Mesenchymal stem cell (in vitro differentiated cells and primary cell): ENCODE measurements at regions not wholly inside any gene's neighbourhood (a gene's known extent, or its start where the extent isn't known, plus 50 kb on each side); places are given as distances from the start of the nearest gene placed in this dataset.

ENCODE experiments used
- DNase-seq: peaks from one replicate; pipeline ENCODE4 v3.0.0-alpha.2; 2013
- H2AFZ ChIP-seq: one replicate; pipeline ENCODE4 v1.6.1; 2013; ENCODE audit warnings: low read depth, mild to moderate bottlenecking, control low read depth, inconsistent platforms, low read length, moderate library complexity
- H2AK5ac ChIP-seq: 2 replicates; pipeline ENCODE4 v1.6.1; 2013; ENCODE audit warnings: low read length, moderate library complexity, mild to moderate bottlenecking, inconsistent platforms; ENCODE audit not compliant: severe bottlenecking
- H2BK120ac ChIP-seq: one replicate; pipeline ENCODE4 v1.6.1; 2013; ENCODE audit warnings: low read depth, mild to moderate bottlenecking, inconsistent platforms, low read length, moderate library complexity
- H2BK12ac ChIP-seq, 2 experiments: one replicate each; pipeline ENCODE4 v1.6.1; 2013; ENCODE audit warnings: inconsistent platforms in 2 of 2, low read length in 2 of 2, mild to moderate bottlenecking in 2 of 2, moderate library complexity in 2 of 2, control low read depth in 1 of 2
- H2BK15ac ChIP-seq: one replicate; pipeline ENCODE4 v1.6.1; 2013; ENCODE audit warnings: mild to moderate bottlenecking, low read depth, inconsistent platforms; ENCODE audit not compliant: poor library complexity, severe bottlenecking
- H2BK5ac ChIP-seq: 2 replicates; pipeline ENCODE4 v1.6.1; 2013; ENCODE audit warnings: low read depth, mild to moderate bottlenecking, low read length, control low read depth, inconsistent platforms; ENCODE audit not compliant: poor library complexity, severe bottlenecking
- H3K14ac ChIP-seq, 2 experiments: one replicate each; pipeline ENCODE4 v1.6.1; 2013; ENCODE audit warnings: inconsistent platforms in 2 of 2, low read length in 2 of 2, control low read depth in 1 of 2, mild to moderate bottlenecking in 1 of 2, moderate library complexity in 1 of 2
- H3K18ac ChIP-seq, 2 experiments: one replicate each; pipeline ENCODE4 v1.6.1; 2013; ENCODE audit warnings: inconsistent platforms in 2 of 2, low read length in 2 of 2, control low read depth in 1 of 2, low read depth in 1 of 2, mild to moderate bottlenecking in 1 of 2
- H3K23ac ChIP-seq, 2 experiments: one replicate each; pipeline ENCODE4 v1.6.1; 2013; ENCODE audit warnings: inconsistent platforms in 2 of 2, low read length in 2 of 2, mild to moderate bottlenecking in 2 of 2, moderate library complexity in 2 of 2, control low read depth in 1 of 2
- H3K27ac ChIP-seq: 2 replicates; pipeline ENCODE4 v1.5.1; 2013; ENCODE audit warnings: mild to moderate bottlenecking, moderate library complexity, low read length, control low read depth, inconsistent platforms; ENCODE audit not compliant: poor library complexity, severe bottlenecking
- H3K27me3 ChIP-seq, 2 experiments: 2 replicates each; pipeline versions ENCODE4 v1.6.1 to v1.7.0; 2013; ENCODE audit warnings: low read length in 2 of 2, mild to moderate bottlenecking in 2 of 2, moderate library complexity in 2 of 2, control low read depth in 1 of 2, inconsistent platforms in 1 of 2; ENCODE audit not compliant: control insufficient read depth in 1 of 2, insufficient read depth in 1 of 2
- H3K36me3 ChIP-seq, 2 experiments: 2 replicates each; pipeline versions ENCODE4 v1.6.1 to v1.7.0; 2013; ENCODE audit warnings: low read length in 2 of 2, control low read depth in 1 of 2, inconsistent platforms in 1 of 2, low read depth in 1 of 2, mild to moderate bottlenecking in 1 of 2; ENCODE audit not compliant: insufficient read depth in 2 of 2, control insufficient read depth in 1 of 2
- H3K4ac ChIP-seq, 2 experiments: one replicate each; pipeline ENCODE4 v1.6.1; 2013; ENCODE audit warnings: inconsistent platforms in 2 of 2, low read length in 2 of 2, mild to moderate bottlenecking in 2 of 2, moderate library complexity in 2 of 2, control low read depth in 1 of 2, low read depth in 1 of 2
- H3K4me1 ChIP-seq: 2 replicates; pipeline ENCODE4 v1.6.1; 2013; ENCODE audit warnings: low read depth, low read length, control low read depth; ENCODE audit not compliant: control insufficient read depth, insufficient read depth
- H3K4me2 ChIP-seq: 2 replicates; pipeline ENCODE4 v1.6.1; 2013; ENCODE audit warnings: low read length, mild to moderate bottlenecking, inconsistent platforms; ENCODE audit not compliant: poor library complexity, severe bottlenecking
- H3K4me3 ChIP-seq, 2 experiments: 2 replicates each; pipeline versions ENCODE4 v1.5.1 to v1.7.0; 2013; ENCODE audit warnings: low read length in 2 of 2, mild to moderate bottlenecking in 2 of 2, control low read depth in 1 of 2, low read depth in 1 of 2; ENCODE audit not compliant: insufficient read depth in 1 of 2
- H3K79me1 ChIP-seq: replicated peaks from 2 replicates; pipeline ENCODE4 v1.6.1; 2013; ENCODE audit warnings: mild to moderate bottlenecking, control low read depth, low read length, inconsistent platforms; ENCODE audit not compliant: poor library complexity, severe bottlenecking
- H3K9ac ChIP-seq: 2 replicates; pipeline ENCODE4 v1.7.0; 2013; ENCODE audit warnings: mild to moderate bottlenecking, low read length, moderate library complexity
- H3K9me3 ChIP-seq: 2 replicates; pipeline ENCODE4 v1.7.0; 2013; ENCODE audit warnings: mild to moderate bottlenecking, low read length; ENCODE audit not compliant: control insufficient read depth
- H4K8ac ChIP-seq: one replicate; pipeline ENCODE4 v1.6.1; 2013; ENCODE audit warnings: inconsistent platforms, mild to moderate bottlenecking, low read length, moderate library complexity
- H4K91ac ChIP-seq: one replicate; pipeline ENCODE4 v1.6.1; 2013; ENCODE audit warnings: mild to moderate bottlenecking, low read length, inconsistent platforms
- WGBS: methylation state at CpG from one replicate; pipeline ENCODE4 v1.1.7; 2013; ENCODE audit warnings: mixed read lengths; 5-methylcytosine and 5-hydroxymethylcytosine counted together

DNA sequence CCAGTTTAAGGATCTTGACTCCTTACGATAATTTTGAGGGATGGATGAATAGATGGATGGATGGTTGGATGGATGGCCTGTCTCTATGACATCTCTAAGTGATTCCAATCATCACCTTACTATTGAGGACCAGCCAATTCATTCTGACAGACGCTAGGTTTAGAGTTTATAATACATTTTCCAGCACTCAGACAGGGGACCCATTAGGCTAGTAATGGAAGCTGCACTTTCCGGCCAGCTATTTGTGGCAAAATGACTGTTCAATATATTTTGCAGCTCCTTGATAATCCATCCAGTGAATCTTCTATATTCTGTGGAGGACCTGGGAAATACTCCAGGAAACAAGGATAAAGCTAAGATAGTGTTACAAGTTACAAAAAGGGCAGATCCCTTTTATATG lies 262.9 kb downstream of the TDRD15 start:
- 67% methylated on average over 2 of the region's 3 CpGs for WGBS

DNA sequence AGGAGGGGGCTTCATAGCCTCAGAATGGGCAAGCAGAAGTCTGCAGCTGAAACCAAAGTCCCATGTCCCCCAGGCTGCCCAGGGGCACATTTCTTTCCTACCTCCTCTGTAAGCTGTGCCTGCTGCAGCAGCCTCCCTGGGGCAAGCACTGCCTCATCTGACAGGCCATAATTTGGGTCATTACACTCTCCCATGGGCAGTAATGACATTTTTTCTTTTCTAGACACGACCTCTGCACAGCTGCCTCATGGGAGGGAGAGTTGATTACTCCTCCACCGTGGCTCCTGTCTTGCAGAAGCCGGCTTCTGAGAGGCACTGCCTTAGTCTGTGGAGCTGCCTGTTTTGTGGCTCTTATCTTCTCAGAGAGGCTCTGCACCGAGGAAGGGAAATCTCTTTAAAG lies 268.9 kb downstream of the TDRD15 start:
- no peaks in the 10 kb centered on the region for H3K27me3 ChIP-seq
- H3K9me3 ChIP-seq: no peaks in the 10 kb centered on the region
- H3K4me3 ChIP-seq: no peak overlapping the region
- WGBS: 4% methylated on average over 4 of the region's 4 CpGs
- H3K23ac ChIP-seq: no peak overlapping the region
- H2AFZ ChIP-seq: no peak overlapping the region
- no peaks in the 10 kb centered on the region for H3K4me1 ChIP-seq
- H3K18ac ChIP-seq: no peak overlapping the region
- no peak overlapping the region for H2BK120ac ChIP-seq
- no peaks in the 10 kb centered on the region for H3K36me3 ChIP-seq
- H2BK15ac ChIP-seq: no peak overlapping the region
- H3K4me2 ChIP-seq: no peak overlapping the region
- H2AK5ac ChIP-seq: no peak overlapping the region
- H4K91ac ChIP-seq: no peak overlapping the region
- H3K4ac ChIP-seq: no peak overlapping the region
- no peak overlapping the region for H3K14ac ChIP-seq
- DNase-seq: no peak
- H2BK12ac ChIP-seq: peak overlapping the region in 1 of 2 experiments; percentile 86
- H3K9ac ChIP-seq: no peak overlapping the region
- H3K27ac ChIP-seq: no peak overlapping the region
- H3K79me1 ChIP-seq: no peaks in the 10 kb centered on the region
- no peak overlapping the region for H2BK5ac ChIP-seq
- H4K8ac ChIP-seq: no peak overlapping the region

More for the DNA sequence above, 262.9 kb downstream of the TDRD15 start:
- no peak overlapping the region for H3K4me3 ChIP-seq
- H3K4me1 ChIP-seq: no peaks in the 10 kb centered on the region
- DNase-seq: no peak
- H3K27me3 ChIP-seq: no peaks in the 10 kb centered on the region
- no peak overlapping the region for H4K8ac ChIP-seq
- H3K27ac ChIP-seq: no peak overlapping the region
- no peak overlapping the region for H2BK15ac ChIP-seq
- no peaks in the 10 kb centered on the region for H3K79me1 ChIP-seq
- no peak overlapping the region for H3K23ac ChIP-seq
- no peak overlapping the region for H3K18ac ChIP-seq
- no peak overlapping the region for H2BK120ac ChIP-seq
- H3K9me3 ChIP-seq: no peaks in the 10 kb centered on the region
- H3K9ac ChIP-seq: no peak overlapping the region
- no peak overlapping the region for H3K4me2 ChIP-seq
- no peak overlapping the region for H2AK5ac ChIP-seq
- no peaks in the 10 kb centered on the region for H3K36me3 ChIP-seq
- no peak overlapping the region for H3K14ac ChIP-seq
- H3K4ac ChIP-seq: no peak overlapping the region
- H2BK5ac ChIP-seq: no peak overlapping the region
- H2AFZ ChIP-seq: no peak overlapping the region
- H4K91ac ChIP-seq: no peak overlapping the region
- no peak overlapping the region for H2BK12ac ChIP-seq

DNA sequence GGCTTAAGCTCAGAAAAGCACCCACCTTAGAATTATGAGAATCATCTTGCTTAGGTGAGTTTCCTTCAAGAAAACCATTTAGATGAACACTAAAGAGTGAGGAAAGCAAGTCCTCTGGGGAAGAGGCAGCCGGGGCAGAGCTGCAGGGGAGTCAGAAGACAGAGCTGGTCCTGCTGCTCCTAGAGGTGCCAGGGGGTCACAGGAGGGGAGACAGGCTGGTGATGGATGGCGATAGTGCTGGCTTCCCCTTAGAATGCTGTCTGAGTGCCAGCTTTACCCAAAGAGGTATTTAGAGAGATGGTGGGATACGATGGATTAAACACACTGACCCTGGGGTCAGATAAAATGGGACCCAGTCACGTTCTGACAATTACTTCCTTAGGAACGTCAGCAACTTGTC lies 269.4 kb downstream of the TDRD15 start:
- Histone ChIP-seq H2AK5ac (no peak overlapping the region), H2AFZ (no peak overlapping the region), H2BK5ac (no peak overlapping the region), H2BK15ac (no peak overlapping the region), H3K9ac (no peak overlapping the region), H2BK120ac (no peak overlapping the region), H3K18ac (peak overlapping the region in 1 of 2 experiments; percentile 18), H3K79me1 (no peaks in the 10 kb centered on the region), H3K14ac (no peak overlapping the region), H4K8ac (no peak overlapping the region), H2BK12ac (peak overlapping the region in 1 of 2 experiments; percentile 37), H3K27ac (no peak overlapping the region), H3K9me3 (no peaks in the 10 kb centered on the region), H3K27me3 (no peaks in the 10 kb centered on the region), H3K4me3 (no peak overlapping the region), H3K36me3 (no peaks in the 10 kb centered on the region), H4K91ac (no peak overlapping the region), H3K4ac (no peak overlapping the region), H3K4me1 (no peaks in the 10 kb centered on the region), H3K4me2 (no peak overlapping the region), H3K23ac (no peak overlapping the region)
- peak; percentile 26 for DNase-seq
- WGBS: 9% methylated on average over 5 of the region's 5 CpGs

DNA sequence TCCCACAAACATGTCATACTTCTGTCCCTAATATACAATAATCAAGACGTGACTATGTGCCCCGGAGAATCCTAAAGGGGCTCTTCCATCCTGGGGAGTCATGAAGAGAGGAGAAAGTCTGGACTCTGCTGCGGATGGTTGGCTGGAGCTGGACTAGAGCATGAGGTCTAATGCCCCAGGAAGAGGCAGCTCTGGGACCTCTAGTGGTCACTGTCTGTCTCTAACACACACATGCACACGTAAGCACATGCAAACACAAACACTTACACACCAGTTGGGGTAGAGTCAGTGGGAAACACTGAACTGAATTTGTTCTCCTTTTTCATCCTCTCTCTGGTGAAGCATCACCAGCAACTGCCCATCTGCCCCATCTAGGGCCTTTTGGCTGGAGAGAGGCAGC lies 271.6 kb downstream of the TDRD15 start:
- H3K14ac ChIP-seq: no peak overlapping the region
- no peak overlapping the region for H2BK15ac ChIP-seq
- H3K23ac ChIP-seq: no peak overlapping the region
- H3K9me3 ChIP-seq: no peaks in the 10 kb centered on the region
- H3K4me2 ChIP-seq: no peak overlapping the region
- H3K27ac ChIP-seq: no peak overlapping the region
- DNase-seq: no peak
- peak overlapping the region in 1 of 2 experiments; percentile 50 for H3K18ac ChIP-seq
- H3K79me1 ChIP-seq: no peaks in the 10 kb centered on the region
- 100% methylated on average over 3 of the region's 4 CpGs for WGBS
- no peak overlapping the region for H4K8ac ChIP-seq
- H4K91ac ChIP-seq: no peak overlapping the region
- H3K36me3 ChIP-seq: no peaks in the 10 kb centered on the region
- H2AK5ac ChIP-seq: no peak overlapping the region
- no peak overlapping the region for H2AFZ ChIP-seq
- no peak overlapping the region for H3K4me3 ChIP-seq
- no peak overlapping the region for H2BK120ac ChIP-seq
- H3K9ac ChIP-seq: no peak overlapping the region
- H2BK12ac ChIP-seq: no peak overlapping the region
- no peak overlapping the region for H3K4ac ChIP-seq
- no peak overlapping the region for H2BK5ac ChIP-seq
- H3K27me3 ChIP-seq: no peaks in the 10 kb centered on the region
- H3K4me1 ChIP-seq: no peaks in the 10 kb centered on the region
